DMS53 treated with DMSO at 0.1 percent for 48 hours (cell line): ENCODE measurements at regions not wholly inside any gene's neighbourhood (a gene's known extent, or its start where the extent isn't known, plus 50 kb on each side); places are given as distances from the start of the nearest gene placed in this dataset.
"Not testable (repeated sequence)": the region's sequence is repeated elsewhere in the genome, so short reads cannot be mapped to it uniquely, and the experiment has no call there.

Experiments
- DNase-seq: peaks from one replicate; lab custom pipeline; 2025; ENCODE audit not compliant: unreplicated experiment; lab: John Stamatoyannopoulos, UW

- no peak for DNase-seq
These were observed 849.2 kb upstream of the LRFN5 start for GRCh38 chr14:40757376-40757950.

GRCh38 chr14:40733206-40733605 lies 873.5 kb upstream of the LRFN5 start:
- DNase-seq = no peak

- no peak for DNase-seq
These were observed 879.6 kb upstream of the LRFN5 start for GRCh38 chr14:40727107-40727506.

GRCh38 chr14:40713387-40713786 lies 893.3 kb upstream of the LRFN5 start:
- DNase-seq = no peak

GRCh38 chr14:40697231-40697630 lies 909.4 kb upstream of the LRFN5 start:
- no peak for DNase-seq

GRCh38 chr14:40694023-40694422 lies 912.7 kb upstream of the LRFN5 start:
- no peak for DNase-seq

- DNase-seq = no peak
These were observed 915.6 kb upstream of the LRFN5 start for GRCh38 chr14:40691066-40691465.

- DNase-seq = no peak
These were observed 920.9 kb upstream of the LRFN5 start for GRCh38 chr14:40685764-40686163.

- DNase-seq = no peak
These were observed 922.3 kb upstream of the LRFN5 start for GRCh38 chr14:40684328-40684727.

GRCh38 chr14:40682131-40682913 lies 924.4 kb upstream of the LRFN5 start:
- DNase-seq = no peak

- DNase-seq = no peak
These were observed 927.4 kb upstream of the LRFN5 start for GRCh38 chr14:40679256-40679655.

GRCh38 chr14:40677206-40677605 lies 929.5 kb upstream of the LRFN5 start:
- not testable (repeated sequence) for DNase-seq

- DNase-seq = no peak
These were observed 932.2 kb upstream of the LRFN5 start for GRCh38 chr14:40674502-40674901.

GRCh38 chr14:40656311-40656710 lies 950.4 kb upstream of the LRFN5 start:
- peak; percentile 19 for DNase-seq

GRCh38 chr14:40652089-40652691 lies 954.5 kb upstream of the LRFN5 start:
- no peak for DNase-seq

GRCh38 chr14:40630471-40630870 lies 976.2 kb upstream of the LRFN5 start:
- no peak for DNase-seq

GRCh38 chr14:40629551-40630137 lies 977.0 kb upstream of the LRFN5 start:
- peak; percentile 5 for DNase-seq

- no peak for DNase-seq
These were observed 977.5 kb upstream of the LRFN5 start for GRCh38 chr14:40629144-40629543.

GRCh38 chr14:40623643-40624042 lies 983.0 kb upstream of the LRFN5 start:
- DNase-seq = no peak

- no peak for DNase-seq
These were observed 988.3 kb upstream of the LRFN5 start for GRCh38 chr14:40618225-40618898.

- DNase-seq = no peak
These were observed 990.1 kb upstream of the LRFN5 start for GRCh38 chr14:40616579-40616978.
